ENCODE measurements at regions not wholly inside any gene's neighbourhood (a gene's known extent, or its start where the extent isn't known, plus 50 kb on each side); places are given as distances from the start of the nearest gene placed in this dataset.

DNA sequence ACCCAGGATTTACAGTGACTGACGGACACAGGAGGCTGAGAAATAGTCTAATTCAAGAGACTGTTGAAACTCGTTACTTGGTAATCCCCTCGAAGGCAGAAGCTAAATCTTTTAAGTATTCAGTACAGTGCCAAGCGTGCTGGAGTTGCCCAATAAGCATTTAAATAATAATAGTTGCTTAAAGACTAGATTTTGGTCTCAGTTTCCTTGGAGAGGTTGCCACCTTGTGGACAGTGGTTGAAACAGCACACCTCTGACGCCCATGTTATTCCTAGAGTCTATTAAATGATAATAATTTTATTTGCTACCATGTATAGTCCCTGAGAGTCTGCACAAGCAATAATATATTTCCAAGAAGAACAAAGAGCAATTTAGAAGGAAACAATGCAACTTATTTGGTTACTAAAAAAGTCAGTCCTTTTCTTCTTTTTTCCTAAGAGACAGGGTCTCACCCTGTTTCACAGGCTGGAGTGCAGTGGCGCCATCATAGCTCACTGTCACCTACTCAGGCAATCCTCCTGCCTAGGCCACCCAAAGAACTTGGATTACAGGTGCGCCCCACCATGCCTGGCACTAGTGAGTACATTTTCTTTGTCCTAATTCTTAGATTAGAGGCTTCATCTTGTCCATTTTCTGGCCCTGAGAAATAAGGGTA is 138.0 kb upstream of the NUDT7 start:
- H3K9me3 Mint-ChIP-seq: no peaks in the 10 kb centered on the region
- H3K4me1 Mint-ChIP-seq (ENCODE audit: low read depth): no peaks in the 10 kb centered on the region
- peaks cover 17% of the 10 kb centered on the region for H3K27me3 Mint-ChIP-seq (ENCODE audit: low read depth)
- no peak overlapping the region for H3K27ac Mint-ChIP-seq
- no peaks in the 10 kb centered on the region for H3K36me3 Mint-ChIP-seq (ENCODE audit: low read depth)
- peak; percentile 63 for DNase-seq
- no peak overlapping the region for H3K4me3 Mint-ChIP-seq
- intact Hi-C loops (cut with micrococcal nuclease): loop anchor here (1.0 to 5.0 kb wide), 4 partner anchors 147 to 388 kb away; partner anchors contain the start of gene ADAMTS18
- CTCF ChIA-PET: interaction anchor here (0.6 to 9.1 kb wide), 19 partner anchors 9 to 419 kb away, joined by 3 to 179 read pairs (median 4); no protein-coding TSS in a partner anchor

DNA sequence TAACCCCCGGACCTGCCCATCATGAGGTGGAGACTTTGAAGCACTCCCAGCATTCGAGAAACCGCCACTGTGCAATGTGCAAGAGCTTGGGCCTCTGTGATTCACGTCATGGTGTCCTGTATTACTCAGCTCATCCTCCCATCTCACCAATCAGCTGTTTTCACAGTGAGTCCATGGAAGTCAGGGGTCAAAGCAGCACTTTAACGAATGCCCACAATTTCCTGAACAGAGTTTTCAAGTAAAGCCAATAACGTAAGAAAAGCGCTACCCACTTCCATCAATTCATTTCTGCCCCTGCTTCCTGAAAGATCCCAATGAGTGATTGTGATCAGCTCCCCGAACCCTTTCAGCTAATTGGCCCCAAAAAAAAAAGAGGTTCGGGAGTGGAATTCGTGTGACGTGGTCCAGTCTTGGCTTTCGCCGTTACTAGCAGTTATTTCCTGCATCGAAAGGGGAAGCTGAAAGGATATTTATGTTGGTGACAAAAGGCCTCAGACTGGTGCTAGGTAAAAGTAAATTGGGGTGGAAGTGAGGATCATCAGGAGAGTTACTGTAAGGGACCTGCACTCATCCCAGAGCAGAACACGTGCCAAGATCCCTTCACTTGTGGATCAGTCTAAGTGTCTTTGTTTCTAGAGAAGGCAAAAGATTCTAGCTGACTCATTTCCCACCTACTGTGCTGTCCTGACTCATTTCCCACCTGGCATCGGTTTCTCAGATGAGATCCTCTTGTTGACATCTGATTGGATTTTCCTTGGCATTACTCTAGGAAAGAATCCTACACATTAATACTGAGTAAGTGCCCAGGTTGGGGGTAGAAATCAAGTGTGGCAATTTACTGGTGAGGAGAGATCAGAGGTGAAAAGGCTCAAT is 136.7 kb upstream of the NUDT7 start:
- intact Hi-C loops (cut with micrococcal nuclease): loop anchor here (1.0 kb wide), 1 partner anchor 38 kb away; no protein-coding TSS in a partner anchor
- H3K4me3 Mint-ChIP-seq: no peak overlapping the region
- CTCF ChIA-PET: interaction anchor here (0.6 to 9.1 kb wide), 9 partner anchors 9 to 416 kb away, joined by 3 to 179 read pairs (median 3); no protein-coding TSS in a partner anchor
- H3K9me3 Mint-ChIP-seq: no peaks in the 10 kb centered on the region
- H3K4me1 Mint-ChIP-seq (ENCODE audit: low read depth): no peaks in the 10 kb centered on the region
- no peaks in the 10 kb centered on the region for H3K36me3 Mint-ChIP-seq (ENCODE audit: low read depth)
- peaks cover 17% of the 10 kb centered on the region for H3K27me3 Mint-ChIP-seq (ENCODE audit: low read depth)
- H3K27ac Mint-ChIP-seq: no peak overlapping the region
- DNase-seq: peak; percentile 14

DNA sequence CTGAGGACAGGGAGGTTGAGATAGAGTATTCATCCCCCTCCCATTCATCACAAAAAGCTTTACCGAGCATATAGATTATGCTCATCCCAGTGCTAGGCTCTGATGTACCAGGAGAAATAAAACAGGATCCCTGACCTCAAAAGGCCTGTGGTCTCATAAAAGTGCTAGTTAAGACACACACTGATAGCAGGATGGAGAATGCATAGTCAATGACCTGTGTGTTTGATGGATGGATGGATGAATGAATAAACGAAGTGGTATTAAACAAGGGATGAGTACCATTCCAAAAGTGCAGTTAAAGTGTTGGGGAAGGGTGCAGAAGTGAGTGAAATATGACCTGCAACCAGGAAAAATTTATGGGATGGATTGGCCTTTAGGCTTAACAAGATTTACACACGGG is 133.9 kb upstream of the NUDT7 start:
- no peaks in the 10 kb centered on the region for H3K36me3 Mint-ChIP-seq (ENCODE audit: low read depth)
- no peak for DNase-seq
- no peaks in the 10 kb centered on the region for H3K4me1 Mint-ChIP-seq (ENCODE audit: low read depth)
- no peaks in the 10 kb centered on the region for H3K9me3 Mint-ChIP-seq
- CTCF ChIA-PET: interaction anchor here (0.8 kb wide), 1 partner anchor 352 kb away, joined by 3 read pairs; no protein-coding TSS in a partner anchor
- H3K27me3 Mint-ChIP-seq (ENCODE audit: low read depth): peaks cover 17% of the 10 kb centered on the region
- intact Hi-C loops (cut with micrococcal nuclease): no loop called here
- H3K27ac Mint-ChIP-seq: no peak overlapping the region
- H3K4me3 Mint-ChIP-seq: no peak overlapping the region

DNA sequence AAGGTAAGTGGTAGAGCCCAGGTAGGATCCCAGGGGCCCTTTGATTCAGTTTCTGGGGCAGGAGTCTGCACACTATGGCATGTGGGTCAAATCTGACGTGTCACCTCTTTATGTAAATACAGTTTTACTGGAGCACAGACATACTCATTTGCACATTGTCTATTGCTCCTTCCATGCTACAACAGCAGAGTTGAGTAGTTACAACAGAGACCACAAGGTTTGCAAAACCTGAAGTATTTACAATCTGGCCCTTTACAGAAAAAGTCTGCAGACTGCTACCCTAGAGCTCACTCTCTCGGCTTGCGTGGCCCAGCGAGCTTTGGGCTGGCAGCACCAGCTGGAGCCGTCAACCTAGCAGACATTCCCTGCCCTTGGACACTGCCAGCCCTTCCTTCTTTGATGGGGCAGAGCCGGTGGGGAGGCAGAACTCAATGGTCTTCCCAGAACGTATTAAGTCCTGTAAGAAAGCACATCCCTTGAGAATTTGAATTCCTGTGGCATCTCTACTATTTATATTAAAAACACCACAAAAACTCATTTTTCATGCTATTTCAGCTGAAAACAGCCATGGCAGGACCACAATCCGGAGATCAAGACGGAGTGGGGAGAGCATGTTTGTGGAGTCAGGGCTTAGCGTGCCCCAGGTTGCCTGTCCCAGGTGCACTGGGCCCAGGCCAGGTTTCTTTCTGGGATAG is 133.1 kb upstream of the NUDT7 start:
- no peaks in the 10 kb centered on the region for H3K9me3 Mint-ChIP-seq
- H3K27ac Mint-ChIP-seq: no peak overlapping the region
- peaks cover 18% of the 10 kb centered on the region for H3K27me3 Mint-ChIP-seq (ENCODE audit: low read depth)
- H3K4me3 Mint-ChIP-seq: no peak overlapping the region
- no peaks in the 10 kb centered on the region for H3K4me1 Mint-ChIP-seq (ENCODE audit: low read depth)
- CTCF ChIA-PET: interaction anchor here (0.8 to 1.1 kb wide), 2 partner anchors 353 to 355 kb away, joined by 3 read pairs; no protein-coding TSS in a partner anchor
- intact Hi-C loops (cut with micrococcal nuclease): no loop called here
- no peak for DNase-seq
- H3K36me3 Mint-ChIP-seq (ENCODE audit: low read depth): no peaks in the 10 kb centered on the region

DNA sequence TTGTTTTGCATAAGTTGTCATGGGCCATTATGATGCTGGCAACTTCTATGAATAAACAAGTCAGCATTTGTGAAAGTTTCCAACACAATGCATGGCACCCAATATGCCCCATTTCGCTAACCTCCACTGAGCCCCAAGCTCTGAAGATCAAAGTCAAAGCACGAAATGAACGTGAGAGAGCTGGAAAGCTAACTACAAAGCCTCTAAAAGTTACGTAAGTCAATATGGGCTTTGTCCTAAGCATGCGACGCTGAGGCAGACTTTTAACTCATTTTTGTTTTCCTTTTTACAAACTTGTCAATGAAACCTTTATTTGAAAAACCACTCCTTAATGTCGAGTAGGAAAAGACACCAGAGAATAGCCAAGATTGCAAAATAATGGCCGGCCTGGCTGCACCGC is 131.6 kb upstream of the NUDT7 start:
- Mint-ChIP-seq H3K36me3 (ENCODE audit: low read depth) (no peaks in the 10 kb centered on the region), H3K4me3 (no peak overlapping the region), H3K27me3 (ENCODE audit: low read depth) (peaks cover 9% of the 10 kb centered on the region), H3K4me1 (ENCODE audit: low read depth) (no peaks in the 10 kb centered on the region), H3K27ac (no peak overlapping the region), H3K9me3 (no peaks in the 10 kb centered on the region)
- DNase-seq: no peak
- intact Hi-C loops (cut with micrococcal nuclease): no loop called here
- CTCF ChIA-PET: interaction anchor here (1.0 to 1.8 kb wide), 2 partner anchors 9 to 355 kb away, joined by 3 to 8 read pairs; no protein-coding TSS in a partner anchor

DNA sequence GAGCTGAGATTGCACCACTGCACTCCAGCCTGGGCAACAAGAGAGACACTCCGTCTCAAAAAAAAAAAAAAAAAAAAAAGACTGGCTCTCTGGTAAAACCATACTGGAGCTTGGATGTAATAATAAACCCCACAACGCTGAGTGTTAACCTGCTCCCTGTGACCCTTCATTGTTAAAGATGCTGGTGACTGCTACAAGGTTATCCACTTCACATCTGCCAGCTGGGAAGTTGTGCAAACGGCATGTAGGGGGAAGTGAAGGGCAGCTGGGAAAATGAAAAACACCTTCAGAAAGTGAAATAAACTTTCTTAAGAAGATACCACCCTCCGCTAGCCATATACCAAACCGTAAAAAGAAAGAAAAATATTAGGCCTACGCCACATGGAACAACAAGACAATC is 131.0 kb upstream of the NUDT7 start:
- H3K27ac Mint-ChIP-seq: no peak overlapping the region
- no peak overlapping the region for H3K4me3 Mint-ChIP-seq
- H3K27me3 Mint-ChIP-seq (ENCODE audit: low read depth): peaks cover 7% of the 10 kb centered on the region
- no peak for DNase-seq
- no peaks in the 10 kb centered on the region for H3K9me3 Mint-ChIP-seq
- intact Hi-C loops (cut with micrococcal nuclease): no loop called here
- CTCF ChIA-PET: interaction anchor here (0.7 to 1.8 kb wide), 3 partner anchors 9 to 356 kb away, joined by 3 to 8 read pairs (median 8); no protein-coding TSS in a partner anchor
- no peaks in the 10 kb centered on the region for H3K4me1 Mint-ChIP-seq (ENCODE audit: low read depth)
- no peaks in the 10 kb centered on the region for H3K36me3 Mint-ChIP-seq (ENCODE audit: low read depth)

DNA sequence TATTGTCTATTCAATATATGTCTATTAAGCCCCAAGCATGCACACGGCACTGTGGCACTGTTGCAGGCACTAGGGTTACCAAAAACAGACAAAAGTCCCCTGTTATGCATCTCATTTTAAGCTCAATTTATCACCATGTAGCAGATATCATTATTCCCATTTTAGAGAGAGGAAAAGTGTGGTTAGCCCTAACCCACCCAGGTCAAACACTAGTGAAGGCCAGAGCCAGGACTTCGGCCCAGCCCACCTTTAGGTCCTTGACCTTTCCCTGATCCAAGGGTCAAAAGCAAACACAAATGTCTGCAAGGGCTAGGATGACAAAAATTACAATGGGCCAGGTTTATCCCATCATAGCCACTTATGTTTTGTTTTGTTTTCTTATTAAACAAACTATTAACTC is 130.3 kb upstream of the NUDT7 start:
- Mint-ChIP-seq H3K36me3 (ENCODE audit: low read depth) (no peaks in the 10 kb centered on the region), H3K27me3 (ENCODE audit: low read depth) (peaks cover 10% of the 10 kb centered on the region), H3K9me3 (no peaks in the 10 kb centered on the region), H3K27ac (no peak overlapping the region), H3K4me3 (no peak overlapping the region), H3K4me1 (ENCODE audit: low read depth) (no peaks in the 10 kb centered on the region)
- intact Hi-C loops (cut with micrococcal nuclease): no loop called here
- CTCF ChIA-PET: interaction anchor here (1.0 to 1.8 kb wide), 3 partner anchors 10 to 356 kb away, joined by 3 to 8 read pairs (median 3); no protein-coding TSS in a partner anchor
- no peak for DNase-seq

DNA sequence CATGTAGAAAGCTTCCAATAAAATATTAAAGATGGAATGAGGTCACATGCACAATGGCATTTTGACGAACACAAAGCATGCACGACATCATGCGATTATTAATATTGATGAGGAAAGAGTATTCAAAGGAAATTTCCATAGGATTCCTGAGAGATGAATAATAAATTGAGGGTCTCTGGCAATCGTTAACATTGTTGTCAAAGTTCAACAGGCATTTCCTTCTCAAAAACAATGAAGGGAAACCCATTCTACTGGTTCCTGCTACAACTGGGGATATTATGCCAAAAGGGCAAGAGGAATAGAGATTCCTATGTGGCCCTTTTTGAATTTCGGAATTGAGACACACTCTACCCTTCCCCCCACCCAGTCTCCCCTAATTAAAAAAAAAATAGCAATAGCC is 128.3 kb upstream of the NUDT7 start:
- no peak overlapping the region for H3K27ac Mint-ChIP-seq
- CTCF ChIA-PET: interaction anchor here (1.5 kb wide), 1 partner anchor 10 kb away, joined by 5 read pairs; no protein-coding TSS in a partner anchor
- no peaks in the 10 kb centered on the region for H3K4me1 Mint-ChIP-seq (ENCODE audit: low read depth)
- no peaks in the 10 kb centered on the region for H3K9me3 Mint-ChIP-seq
- H3K27me3 Mint-ChIP-seq (ENCODE audit: low read depth): peaks cover 15% of the 10 kb centered on the region
- DNase-seq: no peak
- intact Hi-C loops (cut with micrococcal nuclease): no loop called here
- no peaks in the 10 kb centered on the region for H3K36me3 Mint-ChIP-seq (ENCODE audit: low read depth)
- H3K4me3 Mint-ChIP-seq: no peak overlapping the region

DNA sequence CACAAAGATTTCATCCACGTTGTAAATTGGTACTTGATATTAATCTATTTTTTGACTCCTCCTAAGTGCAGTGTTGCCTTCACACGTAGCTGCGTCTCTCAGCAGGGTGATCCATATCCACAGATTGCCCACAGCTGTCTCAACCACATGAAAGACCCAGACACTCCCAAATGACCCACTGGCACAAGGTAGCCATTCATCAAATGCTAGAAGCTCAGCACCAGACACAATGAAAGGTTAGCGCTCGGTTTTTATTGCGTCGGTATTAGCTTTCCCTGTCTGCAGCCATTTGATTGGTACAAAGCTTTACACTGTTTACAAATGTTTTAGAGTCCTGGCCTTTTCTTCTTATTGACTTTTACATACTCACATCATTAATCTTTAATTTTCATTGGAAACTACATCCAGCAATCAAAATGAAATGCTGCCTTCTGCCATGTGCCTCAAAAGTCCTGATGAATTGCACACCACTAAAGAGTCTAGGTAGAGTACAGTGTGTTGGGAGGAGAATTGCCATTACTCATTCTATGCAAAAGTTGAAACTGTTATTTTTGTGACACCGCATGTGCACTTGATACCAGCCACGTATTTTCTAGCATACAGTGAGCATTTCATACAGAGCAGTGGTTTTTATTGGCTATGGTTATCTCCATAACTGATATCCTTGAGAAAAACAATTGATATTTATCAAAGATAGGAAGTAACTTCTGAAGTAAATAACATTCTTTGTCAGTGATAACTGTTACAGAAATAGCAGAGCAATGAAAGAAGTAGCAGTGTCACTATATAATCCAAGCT is 127.3 kb upstream of the NUDT7 start:
- Mint-ChIP-seq H3K9me3 (no peaks in the 10 kb centered on the region), H3K4me3 (no peak overlapping the region), H3K27me3 (ENCODE audit: low read depth) (peaks cover 17% of the 10 kb centered on the region), H3K4me1 (ENCODE audit: low read depth) (no peaks in the 10 kb centered on the region), H3K36me3 (ENCODE audit: low read depth) (no peaks in the 10 kb centered on the region), H3K27ac (no peak overlapping the region)
- CTCF ChIA-PET: interaction anchor here (0.8 kb wide), 1 partner anchor 10 kb away, joined by 3 read pairs; no protein-coding TSS in a partner anchor
- DNase-seq: no peak
- intact Hi-C loops (cut with micrococcal nuclease): no loop called here

DNA sequence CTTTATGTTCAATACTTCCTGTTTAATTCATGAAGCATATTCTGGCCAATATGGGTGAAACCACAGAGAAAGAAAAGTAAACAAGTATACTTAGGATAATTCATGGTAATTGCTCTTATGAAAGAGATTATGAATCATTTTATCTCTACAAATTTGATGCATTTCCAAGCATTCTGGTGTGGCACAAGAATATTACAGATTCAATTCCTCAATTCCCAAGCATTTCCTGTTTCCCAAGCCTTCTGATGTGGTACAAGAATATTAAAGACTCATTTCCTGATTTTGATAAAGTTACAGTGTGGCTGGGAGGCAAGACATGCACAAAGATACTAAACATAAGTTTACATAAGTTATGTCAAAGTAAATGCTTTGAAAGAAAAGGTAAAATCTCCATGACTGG is 126.1 kb upstream of the NUDT7 start:
- CTCF ChIA-PET: interaction anchor here (0.6 kb wide), 1 partner anchor 223 kb away, joined by 3 read pairs; no protein-coding TSS in a partner anchor
- Mint-ChIP-seq H3K9me3 (peaks cover 1% of the 10 kb centered on the region), H3K4me3 (no peak overlapping the region), H3K4me1 (ENCODE audit: low read depth) (no peaks in the 10 kb centered on the region), H3K27me3 (ENCODE audit: low read depth) (peaks cover 22% of the 10 kb centered on the region), H3K27ac (no peak overlapping the region), H3K36me3 (ENCODE audit: low read depth) (no peaks in the 10 kb centered on the region)
- DNase-seq: no peak
- intact Hi-C loops (cut with micrococcal nuclease): no loop called here

DNA sequence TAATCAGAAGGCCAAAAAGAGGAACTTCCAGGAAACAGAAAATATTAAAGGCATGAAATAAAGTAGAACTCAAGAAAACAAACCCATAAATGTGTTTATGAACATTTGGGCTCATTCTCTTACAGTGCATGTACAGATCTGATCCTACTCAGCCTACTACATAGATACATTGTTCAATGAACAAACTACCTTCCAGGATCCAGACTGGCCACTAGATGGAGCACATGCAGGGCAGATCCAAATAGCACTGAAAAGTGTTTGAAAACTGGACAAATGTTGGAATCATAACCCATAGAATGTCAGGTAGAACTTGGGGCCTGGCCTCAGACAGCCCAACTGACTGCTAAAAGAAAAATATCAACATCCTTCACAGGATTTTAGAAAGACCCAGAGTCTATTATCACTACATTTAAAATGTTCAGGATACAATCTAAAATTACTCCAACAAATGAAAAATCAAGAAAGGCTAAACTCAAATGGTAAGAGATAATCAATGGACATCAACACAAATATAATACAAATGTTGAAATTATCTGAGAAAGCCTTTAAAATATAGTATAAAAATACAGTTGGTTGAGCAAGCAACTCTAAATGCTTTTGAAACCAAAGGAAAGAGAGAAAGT is 122.4 kb upstream of the NUDT7 start:
- intact Hi-C loops (cut with micrococcal nuclease): loop anchor here (1.0 kb wide), 2 partner anchors 60 to 403 kb away; no protein-coding TSS in a partner anchor
- Mint-ChIP-seq H3K27ac (no peak overlapping the region), H3K36me3 (ENCODE audit: low read depth) (no peaks in the 10 kb centered on the region)

More for the DNA sequence above, 122.4 kb upstream of the NUDT7 start:
- CTCF ChIA-PET: interaction anchor here (0.7 to 0.8 kb wide), 3 partner anchors 17 to 363 kb away, joined by 3 to 4 read pairs (median 3); no protein-coding TSS in a partner anchor
- DNase-seq: peak; percentile 46
- Mint-ChIP-seq H3K27me3 (ENCODE audit: low read depth) (peaks cover 18% of the 10 kb centered on the region), H3K4me1 (ENCODE audit: low read depth) (no peaks in the 10 kb centered on the region), H3K4me3 (no peak overlapping the region), H3K9me3 (peaks cover 1% of the 10 kb centered on the region)

Data from activated naive CD4-positive, alpha-beta T cell treated with anti-CD3 and anti-CD28 coated beads for 36 hours (primary cell).